GM18519 (cell line): ENCODE measurements at regions not wholly inside any gene's neighbourhood (a gene's known extent, or its start where the extent isn't known, plus 50 kb on each side); places are given as distances from the start of the nearest gene placed in this dataset.
"Not testable (repeated sequence)": the region's sequence is repeated elsewhere in the genome, so short reads cannot be mapped to it uniquely, and the experiment has no call there.

Experiments used
- ATAC-seq: cut with Tn5 transposase; IDR thresholded peaks from one replicate; pipeline ENCODE4 v1.9.1; 2021; ENCODE audit warnings: mild to moderate bottlenecking, moderate library complexity; ENCODE audit not compliant: unreplicated experiment, low FRiP score

GRCh38 chr3:76497636-76498035 is 542.3 kb upstream of the ROBO2 start:
- no peak for ATAC-seq

GRCh38 chr3:76500746-76501275 is 539.1 kb upstream of the ROBO2 start:
- no peak for ATAC-seq

- ATAC-seq: no peak
These were observed 538.6 kb upstream of the ROBO2 start for GRCh38 chr3:76501315-76501714.

- ATAC-seq: no peak
These were observed 537.8 kb upstream of the ROBO2 start for GRCh38 chr3:76502076-76502475.

GRCh38 chr3:76505202-76505845 is 534.6 kb upstream of the ROBO2 start:
- no peak for ATAC-seq

- ATAC-seq: no peak
These were observed 530.6 kb upstream of the ROBO2 start for GRCh38 chr3:76509179-76509830.

GRCh38 chr3:76514836-76515235 is 525.1 kb upstream of the ROBO2 start:
- ATAC-seq: no peak

- ATAC-seq: no peak
These were observed 516.6 kb upstream of the ROBO2 start for GRCh38 chr3:76523337-76523736.

- no peak for ATAC-seq
These were observed 514.2 kb upstream of the ROBO2 start for GRCh38 chr3:76525726-76526125.

- ATAC-seq: no peak
These were observed 512.1 kb upstream of the ROBO2 start for GRCh38 chr3:76527773-76528172.

- ATAC-seq: no peak
These were observed 507.6 kb upstream of the ROBO2 start for GRCh38 chr3:76532158-76532822.

- ATAC-seq: not testable (repeated sequence)
These were observed 506.2 kb upstream of the ROBO2 start for GRCh38 chr3:76533710-76534109.

- ATAC-seq: not testable (repeated sequence)
These were observed 502.0 kb upstream of the ROBO2 start for GRCh38 chr3:76537857-76538256.

GRCh38 chr3:76547674-76548073 is 492.2 kb upstream of the ROBO2 start:
- no peak for ATAC-seq

- no peak for ATAC-seq
These were observed 489.2 kb upstream of the ROBO2 start for GRCh38 chr3:76550522-76551201.

GRCh38 chr3:76551739-76552138 is 488.2 kb upstream of the ROBO2 start:
- no peak for ATAC-seq

- no peak for ATAC-seq
These were observed 487.2 kb upstream of the ROBO2 start for GRCh38 chr3:76552653-76553052.

GRCh38 chr3:76554707-76555106 is 485.2 kb upstream of the ROBO2 start:
- ATAC-seq: no peak

- no peak for ATAC-seq
These were observed 478.2 kb upstream of the ROBO2 start for GRCh38 chr3:76561494-76562236.

GRCh38 chr3:76565496-76566210 is 474.2 kb upstream of the ROBO2 start:
- no peak for ATAC-seq
